Omental fat pad (tissue), 3 donors: ENCODE measurements at regions not wholly inside any gene's neighbourhood (a gene's known extent, or its start where the extent isn't known, plus 50 kb on each side); places are given as distances from the start of the nearest gene placed in this dataset.

ENCODE experiments used
- ATAC-seq: fragments of 150-250 bp; one replicate; pipeline ENCODE4 v1.9.1; 2016; ENCODE audit warnings: mild to moderate bottlenecking, moderate library complexity; ENCODE audit not compliant: low FRiP score
- DNase-seq: peaks from one replicate; pipeline ENCODE4 v3.0.0-alpha.2; 2019; ENCODE audit warnings: low spot score
- CTCF ChIP-seq, 3 donors: fragments of 450-650 bp; IDR thresholded peaks; one replicate each; pipeline ENCODE4 v1.5.1; 2016 to 2017; ENCODE audit warnings: antibody characterized with exemption in 3 of 3, mild to moderate bottlenecking in 3 of 3, moderate library complexity in 2 of 3

GRCh38 chr1:169022648-169023047 lies 83.8 kb upstream of the ATP1B1 start:
- TF ChIP-seq CTCF (IDR thresholded peaks at IDR 0.05) = no peak
- ATAC-seq (no peak), DNase-seq (no peak)

- ATAC-seq = no peak
- no peak for TF ChIP-seq CTCF (IDR thresholded peaks at IDR 0.05)
- DNase-seq = no peak
These were observed 82.2 kb upstream of the ATP1B1 start for GRCh38 chr1:169024255-169024654.

- TF ChIP-seq CTCF (IDR thresholded peaks at IDR 0.05) = no peak
- no peak for DNase-seq
- no peak for ATAC-seq
These were observed 81.7 kb upstream of the ATP1B1 start for GRCh38 chr1:169024800-169025271.

GRCh38 chr1:169025412-169025811 lies 81.1 kb upstream of the ATP1B1 start:
- ATAC-seq = no peak
- DNase-seq = no peak
- no peak for TF ChIP-seq CTCF (IDR thresholded peaks at IDR 0.05)

- no peak for DNase-seq
- TF ChIP-seq CTCF (IDR thresholded peaks at IDR 0.05) = no peak
- ATAC-seq = no peak
These were observed 78.7 kb upstream of the ATP1B1 start for GRCh38 chr1:169027607-169028320.

- TF ChIP-seq CTCF (IDR thresholded peaks at IDR 0.05) = no peak
- no peak for ATAC-seq
These were observed 74.8 kb upstream of the ATP1B1 start for GRCh38 chr1:169031566-169032224.

GRCh38 chr1:169041366-169041765 lies 65.1 kb upstream of the ATP1B1 start:
- no peak for TF ChIP-seq CTCF (IDR thresholded peaks at IDR 0.05)
- ATAC-seq (no peak), DNase-seq (no peak)

More at GRCh38 chr1:169031566-169032224, 74.8 kb upstream of the ATP1B1 start:
- no peak for DNase-seq
